ENCODE measurements at regions not wholly inside any gene's neighbourhood (a gene's known extent, or its start where the extent isn't known, plus 50 kb on each side); places are given as distances from the start of the nearest gene placed in this dataset.

DNA sequence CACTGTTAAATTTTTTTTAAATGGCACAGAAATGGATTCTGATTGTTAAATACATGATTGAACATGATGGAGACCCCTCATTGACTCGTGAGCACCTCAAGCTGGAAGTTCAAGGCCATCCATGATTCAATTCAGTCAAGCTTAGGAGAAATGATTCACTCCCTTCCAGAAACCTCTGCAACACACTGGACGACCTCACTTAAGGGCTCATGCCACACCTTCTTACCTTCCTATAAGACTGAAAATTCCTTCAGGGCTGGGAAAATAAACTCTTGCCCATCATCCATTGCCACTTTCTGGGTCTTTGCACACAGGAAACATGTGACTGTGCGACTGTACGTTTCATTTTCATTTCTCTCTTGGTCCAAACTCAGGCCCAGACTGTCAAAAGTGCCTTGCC, 196.4 kb downstream of the TBXT start (continued):
- TF ChIP-seq USF1 (CRISPR knock-in tag; IDR thresholded peaks at IDR 0.05) (no peak), NR2C2 (CRISPR knock-in tag; IDR thresholded peaks at IDR 0.05) (no peak), SMAD4 (CRISPR knock-in tag; IDR thresholded peaks at IDR 0.05) (no peak), E2F5 (CRISPR knock-in tag; IDR thresholded peaks at IDR 0.05) (no peak), AR (CRISPR knock-in tag; IDR thresholded peaks at IDR 0.05) (no peak), NR3C1 (CRISPR knock-in tag; conservative IDR thresholded peaks at IDR 0.05; ENCODE audit: low read depth) (no peak), ARID4B (CRISPR knock-in tag; IDR thresholded peaks at IDR 0.05; ENCODE audit: borderline replicate concordance) (no peak), NFE2L1 (CRISPR knock-in tag; IDR thresholded peaks at IDR 0.05) (no peak), TEAD4 (CRISPR knock-in tag; IDR thresholded peaks at IDR 0.05) (no peak), TP53 (CRISPR knock-in tag; IDR thresholded peaks at IDR 0.05) (no peak), CREB1 (CRISPR knock-in tag; IDR thresholded peaks at IDR 0.05) (no peak), ZNF219 (CRISPR knock-in tag; IDR thresholded peaks at IDR 0.05; ENCODE audit: borderline replicate concordance) (no peak), AFF4 (CRISPR knock-in tag; IDR thresholded peaks at IDR 0.05; ENCODE audit: borderline replicate concordance) (no peak), JUN (CRISPR knock-in tag; IDR thresholded peaks at IDR 0.05) (no peak)

DNA sequence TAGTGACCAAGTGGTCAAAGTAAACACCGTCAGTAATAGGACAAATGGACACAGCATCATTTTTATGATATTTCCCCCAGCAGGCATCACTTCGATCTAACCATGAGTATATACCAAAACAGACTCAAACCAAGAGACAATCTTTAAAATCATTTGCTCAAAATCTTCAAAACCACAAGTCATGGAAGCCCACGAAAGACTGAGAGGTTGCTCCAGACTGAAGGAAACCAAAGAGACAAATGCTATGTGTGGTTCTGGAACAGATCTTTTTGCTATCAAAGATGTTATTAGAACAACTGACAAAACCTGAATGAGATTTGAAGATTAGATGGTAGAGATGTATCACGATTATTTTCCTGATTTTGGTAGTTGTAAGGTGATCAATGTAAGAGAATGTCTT, 197.7 kb downstream of the TBXT start:
- CTCF ChIA-PET, result interaction anchor here (1.4 kb wide), 1 partner anchor 128 kb away, joined by 6 read pairs; no protein-coding TSS in a partner anchor
- TF ChIP-seq ZNF512 (CRISPR knock-in tag; IDR thresholded peaks at IDR 0.05; ENCODE audit: borderline replicate concordance) (no peak), ZNF219 (CRISPR knock-in tag; IDR thresholded peaks at IDR 0.05; ENCODE audit: borderline replicate concordance) (no peak), JUN (CRISPR knock-in tag; IDR thresholded peaks at IDR 0.05) (no peak), NFYB (CRISPR knock-in tag; conservative IDR thresholded peaks at IDR 0.05; ENCODE audit: low read depth) (no peak), FOXK1 (CRISPR knock-in tag; IDR thresholded peaks at IDR 0.05) (no peak)
- TF ChIP-seq, protein P1, sequence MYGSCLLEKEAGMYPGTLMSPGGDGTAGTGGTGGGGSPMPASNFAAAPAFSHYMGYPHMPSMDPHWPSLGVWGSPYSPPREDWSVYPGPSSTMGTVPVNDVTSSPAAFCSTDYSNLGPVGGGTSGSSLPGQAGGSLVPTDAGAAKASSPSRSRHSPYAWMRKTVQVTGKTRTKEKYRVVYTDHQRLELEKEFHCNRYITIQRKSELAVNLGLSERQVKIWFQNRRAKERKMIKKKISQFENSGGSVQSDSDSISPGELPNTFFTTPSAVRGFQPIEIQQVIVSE (CRISPR knock-in tag; IDR thresholded peaks at IDR 0.05; ENCODE audit: borderline replicate concordance), result no peak
- TF ChIP-seq, protein P2, sequence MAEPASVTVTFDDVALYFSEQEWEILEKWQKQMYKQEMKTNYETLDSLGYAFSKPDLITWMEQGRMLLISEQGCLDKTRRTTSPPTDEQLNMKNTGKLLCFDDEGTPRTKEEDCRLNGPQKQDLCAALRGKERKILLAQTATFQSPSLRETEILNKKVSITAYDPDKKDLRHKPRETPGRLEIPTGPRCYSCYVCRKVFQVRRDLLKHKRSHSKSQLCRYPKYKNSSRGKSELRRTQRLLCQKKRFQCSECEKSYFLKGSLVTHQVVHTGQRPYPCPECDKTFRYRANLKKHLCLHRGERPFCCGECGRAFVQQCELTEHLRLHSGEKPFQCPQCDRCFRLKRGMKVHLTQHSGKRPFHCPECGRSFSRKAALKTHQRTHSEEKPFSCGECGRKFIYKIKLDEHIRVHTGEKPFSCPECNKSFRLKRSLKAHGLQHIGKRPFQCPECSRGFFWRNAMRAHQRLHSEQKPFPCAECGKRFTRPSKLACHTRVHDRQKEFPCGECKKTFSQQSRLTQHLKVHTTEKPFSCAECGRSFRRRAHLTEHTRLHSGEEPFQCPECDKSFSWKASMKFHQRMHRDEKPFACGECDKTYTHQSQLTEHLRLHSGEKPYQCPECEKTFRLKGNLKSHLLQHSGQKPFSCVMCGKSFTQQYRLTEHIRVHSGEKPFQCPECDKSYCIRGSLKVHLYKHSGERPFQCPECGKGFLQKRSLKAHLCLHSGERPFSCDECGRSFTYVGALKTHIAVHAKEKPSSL (CRISPR knock-in tag; conservative IDR thresholded peaks at IDR 0.05), result no peak

More for the DNA sequence above, 197.7 kb downstream of the TBXT start:
- Mint-ChIP-seq H3K27me3 (ENCODE audit: low read depth) (no peaks in the 10 kb centered on the region), H3K4me1 (no peaks in the 10 kb centered on the region), H3K36me3 (no peaks in the 10 kb centered on the region), H3K4me3 (no peak overlapping the region), H3K9me3 (no peaks in the 10 kb centered on the region), H3K27ac (no peak overlapping the region)
- ATAC-seq (no peak), DNase-seq (ENCODE audit: low spot score) (no peak)
- POLR2A ChIA-PET, result no interaction called here
